LNCaP clone FGC (cell line): ENCODE measurements at regions not wholly inside any gene's neighbourhood (a gene's known extent, or its start where the extent isn't known, plus 50 kb on each side); places are given as distances from the start of the nearest gene placed in this dataset.

ENCODE experiments used
- DNase-seq: peaks from one replicate; pipeline ENCODE4 v3.0.0-alpha.2; 2011; ENCODE audit warnings: low read depth
- H3K4me3 ChIP-seq: 2 replicates; pipeline ENCODE4 v1.5.1; 2011; ENCODE audit warnings: mild to moderate bottlenecking, low read depth, low read length, control low read depth
- CTCF ChIP-seq: IDR thresholded peaks from 2 replicates; pipeline ENCODE4 v1.5.1; 2012; ENCODE audit warnings: mild to moderate bottlenecking; ENCODE audit not compliant: control insufficient read depth, insufficient read depth; ENCODE audit errors: extremely low read depth

GRCh38 chr1:22245100-22245650 is 102.3 kb upstream of the WNT4 start:
- no peak for DNase-seq
- no peak for TF ChIP-seq CTCF
- no peak overlapping the region for H3K4me3 ChIP-seq

- DNase-seq, result no peak
- no peak overlapping the region for H3K4me3 ChIP-seq
- TF ChIP-seq CTCF, result no peak
Observed at GRCh38 chr1:22245726-22246125, 102.8 kb upstream of the WNT4 start.

GRCh38 chr1:22246755-22247480 is 104.0 kb upstream of the WNT4 start:
- no peak for DNase-seq
- no peak overlapping the region for H3K4me3 ChIP-seq
- no peak for TF ChIP-seq CTCF

- no peak overlapping the region for H3K4me3 ChIP-seq
- DNase-seq, result no peak
- no peak for TF ChIP-seq CTCF
Observed at GRCh38 chr1:22247527-22248245, 104.8 kb upstream of the WNT4 start.

- DNase-seq, result no peak
- no peak overlapping the region for H3K4me3 ChIP-seq
- TF ChIP-seq CTCF, result no peak
Observed at GRCh38 chr1:22248746-22249145, 105.8 kb upstream of the WNT4 start.

- TF ChIP-seq CTCF, result no peak
- no peak for DNase-seq
- no peak overlapping the region for H3K4me3 ChIP-seq
Observed at GRCh38 chr1:22249928-22250680, 107.2 kb upstream of the WNT4 start.
